NCI-H2107 (cell line): ENCODE measurements at regions not wholly inside any gene's neighbourhood (a gene's known extent, or its start where the extent isn't known, plus 50 kb on each side); places are given as distances from the start of the nearest gene placed in this dataset.
"Not testable (repeated sequence)": the region's sequence is repeated elsewhere in the genome, so short reads cannot be mapped to it uniquely, and the experiment has no call there.

Source experiments
- DNase-seq: peaks from one replicate; lab custom pipeline; 2025; lab: John Stamatoyannopoulos, UW

- no peak for DNase-seq
Observed at GRCh38 chr5:92633875-92634487, 947.0 kb downstream of the NR2F1-AS1 start.

- no peak for DNase-seq
Observed at GRCh38 chr5:92633176-92633575, 947.8 kb downstream of the NR2F1-AS1 start.

GRCh38 chr5:92631237-92631701 lies 949.8 kb downstream of the NR2F1-AS1 start:
- DNase-seq = not testable (repeated sequence)

GRCh38 chr5:92629574-92629973 lies 951.4 kb downstream of the NR2F1-AS1 start:
- DNase-seq = no peak

- DNase-seq = no peak
Observed at GRCh38 chr5:92629000-92629399, 952.0 kb downstream of the NR2F1-AS1 start.

- DNase-seq = no peak
Observed at GRCh38 chr5:92627186-92627585, 953.8 kb downstream of the NR2F1-AS1 start.

- no peak for DNase-seq
Observed at GRCh38 chr5:92616085-92616484, 964.9 kb downstream of the NR2F1-AS1 start.

- DNase-seq = no peak
Observed at GRCh38 chr5:92613546-92613945, 967.5 kb downstream of the NR2F1-AS1 start.

GRCh38 chr5:92610435-92610834 lies 970.6 kb downstream of the NR2F1-AS1 start:
- not testable (repeated sequence) for DNase-seq

GRCh38 chr5:92605591-92605990 lies 975.4 kb downstream of the NR2F1-AS1 start:
- no peak for DNase-seq

GRCh38 chr5:92599217-92599810 lies 981.7 kb downstream of the NR2F1-AS1 start:
- DNase-seq = peak; percentile 12

- no peak for DNase-seq
Observed at GRCh38 chr5:92594031-92594430, 987.0 kb downstream of the NR2F1-AS1 start.

GRCh38 chr5:92588876-92589275 lies 992.1 kb downstream of the NR2F1-AS1 start:
- DNase-seq = no peak

- no peak for DNase-seq
Observed at GRCh38 chr5:92581690-92582089, 999.3 kb downstream of the NR2F1-AS1 start.

GRCh38 chr5:92581249-92581648 lies 999.8 kb downstream of the NR2F1-AS1 start:
- no peak for DNase-seq

GRCh38 chr5:92580814-92581213 lies 1000.2 kb downstream of the NR2F1-AS1 start:
- no peak for DNase-seq

- no peak for DNase-seq
Observed at GRCh38 chr5:92574023-92574422, 1007.0 kb downstream of the NR2F1-AS1 start.

- DNase-seq = no peak
Observed at GRCh38 chr5:92568522-92568921, 1012.5 kb downstream of the NR2F1-AS1 start.

- no peak for DNase-seq
Observed at GRCh38 chr5:92567831-92568450, 1013.1 kb downstream of the NR2F1-AS1 start.

GRCh38 chr5:92566113-92566786 lies 1014.8 kb downstream of the NR2F1-AS1 start:
- no peak for DNase-seq

- DNase-seq = no peak
Observed at GRCh38 chr5:92565673-92566072, 1015.3 kb downstream of the NR2F1-AS1 start.

GRCh38 chr5:92562065-92562464 lies 1019.0 kb downstream of the NR2F1-AS1 start:
- DNase-seq = no peak

- DNase-seq = no peak
Observed at GRCh38 chr5:92561411-92561959, 1019.5 kb downstream of the NR2F1-AS1 start.
